Activated effector memory CD4-positive, alpha-beta T cell treated with Interleukin-2 at 50 U/mL for 16 hours (primary cell): ENCODE measurements at regions not wholly inside any gene's neighbourhood (a gene's known extent, or its start where the extent isn't known, plus 50 kb on each side); places are given as distances from the start of the nearest gene placed in this dataset.
"Not testable (repeated sequence)": the region's sequence is repeated elsewhere in the genome, so short reads cannot be mapped to it uniquely, and the experiment has no call there.

Experiments used
- DNase-seq: peaks from one replicate; pipeline ENCODE4 v3.0.0-alpha.2; 2020

GRCh38 chr2:72003796-72004195 lies 143.9 kb downstream of the CYP26B1 start:
- DNase-seq = no peak

- no peak for DNase-seq
These were observed 144.5 kb downstream of the CYP26B1 start for GRCh38 chr2:72003124-72003523.

GRCh38 chr2:72001937-72002690 lies 145.5 kb downstream of the CYP26B1 start:
- DNase-seq = no peak

- no peak for DNase-seq
These were observed 147.6 kb downstream of the CYP26B1 start for GRCh38 chr2:72000110-72000509.

GRCh38 chr2:71999580-71999979 lies 148.1 kb downstream of the CYP26B1 start:
- no peak for DNase-seq

- DNase-seq = no peak
These were observed 149.8 kb downstream of the CYP26B1 start for GRCh38 chr2:71997843-71998242.

GRCh38 chr2:71995067-71995665 lies 152.5 kb downstream of the CYP26B1 start:
- DNase-seq = no peak

- DNase-seq = no peak
These were observed 155.6 kb downstream of the CYP26B1 start for GRCh38 chr2:71992036-71992435.

GRCh38 chr2:71991397-71991796 lies 156.3 kb downstream of the CYP26B1 start:
- no peak for DNase-seq

- DNase-seq = no peak
These were observed 156.8 kb downstream of the CYP26B1 start for GRCh38 chr2:71990826-71991225.

- no peak for DNase-seq
These were observed 157.5 kb downstream of the CYP26B1 start for GRCh38 chr2:71990122-71990521.

GRCh38 chr2:71989671-71990070 lies 158.0 kb downstream of the CYP26B1 start:
- no peak for DNase-seq

- no peak for DNase-seq
These were observed 159.5 kb downstream of the CYP26B1 start for GRCh38 chr2:71988170-71988569.

GRCh38 chr2:71976685-71977084 lies 171.0 kb downstream of the CYP26B1 start:
- DNase-seq = no peak

- DNase-seq = no peak
These were observed 172.8 kb downstream of the CYP26B1 start for GRCh38 chr2:71974846-71975245.

- no peak for DNase-seq
These were observed 176.2 kb downstream of the CYP26B1 start for GRCh38 chr2:71971493-71971892.

- no peak for DNase-seq
These were observed 182.1 kb downstream of the CYP26B1 start for GRCh38 chr2:71965530-71965929.

- DNase-seq = no peak
These were observed 184.6 kb downstream of the CYP26B1 start for GRCh38 chr2:71962911-71963694.

- no peak for DNase-seq
These were observed 185.3 kb downstream of the CYP26B1 start for GRCh38 chr2:71962350-71962749.

- DNase-seq = no peak
These were observed 186.2 kb downstream of the CYP26B1 start for GRCh38 chr2:71961289-71962027.

GRCh38 chr2:71959494-71959893 lies 188.2 kb downstream of the CYP26B1 start:
- no peak for DNase-seq

GRCh38 chr2:71958426-71958825 lies 189.2 kb downstream of the CYP26B1 start:
- not testable (repeated sequence) for DNase-seq

- DNase-seq = no peak
These were observed 195.0 kb downstream of the CYP26B1 start for GRCh38 chr2:71952572-71953188.
